Transverse colon (tissue), 4 donors: ENCODE measurements at regions not wholly inside any gene's neighbourhood (a gene's known extent, or its start where the extent isn't known, plus 50 kb on each side); places are given as distances from the start of the nearest gene placed in this dataset.

Experiments used
- DNase-seq: peaks from one replicate; pipeline ENCODE4 v3.0.0-alpha.2; 2019
- H3K27ac ChIP-seq, 4 donors: fragments of 200-600 bp; sonication (generic); 2 replicates each; pipeline ENCODE4 v1.5.1; 2016 to 2018; ENCODE audit warnings: inconsistent platforms in 4 of 4
- H3K27me3 ChIP-seq: fragments of 200-600 bp; sonication (generic); 2 replicates; pipeline ENCODE4 v1.5.1; 2017; ENCODE audit warnings: inconsistent platforms
- H3K36me3 ChIP-seq, 4 donors: fragments of 200-600 bp; sonication (generic); 2 replicates each; pipeline ENCODE4 v1.5.1; 2017 to 2019; ENCODE audit warnings: inconsistent platforms in 4 of 4
- H3K4me1 ChIP-seq, 4 donors: fragments of 200-600 bp; sonication (generic); 2 replicates each; pipeline ENCODE4 v1.5.1; 2017 to 2020; ENCODE audit warnings: inconsistent platforms in 4 of 4
- H3K4me3 ChIP-seq, 4 donors: fragments of 200-600 bp; sonication (generic); 1 replicate in 1 of 4; 2 replicates in 3 of 4; pipeline versions ENCODE4 v1.5.1 to v1.6.1; 2017 to 2019; ENCODE audit warnings: inconsistent platforms in 4 of 4
- H3K9me3 ChIP-seq, 2 donors: fragments of 200-600 bp; sonication (generic); 2 replicates each; pipeline ENCODE4 v1.5.1; 2017 to 2019; ENCODE audit warnings: inconsistent platforms in 2 of 2
- EP300 ChIP-seq: sonication (generic); formaldehyde crosslinking; IDR thresholded peaks from one replicate; pipeline ENCODE4 v1.6.1; 2017; ENCODE audit warnings: antibody characterized with exemption, low read depth
- POLR2A ChIP-seq: fragments of 450-650 bp; IDR thresholded peaks from one replicate; pipeline ENCODE4 v1.6.1; 2016; ENCODE audit warnings: antibody characterized with exemption, mild to moderate bottlenecking, moderate library complexity
- POLR2AphosphoS5 ChIP-seq, 3 donors: sonication (generic); formaldehyde crosslinking; IDR thresholded peaks; one replicate each; pipeline ENCODE4 v1.6.1; 2016; ENCODE audit warnings: antibody characterized with exemption in 3 of 3
- WGBS, 2 donors: methylation state at CpG; one replicate each; pipeline ENCODE4 v1.1.5; 2018; ENCODE audit warnings: low coverage in 1 of 2; 5-methylcytosine and 5-hydroxymethylcytosine counted together
- in situ Hi-C, 4 donors: fragments of 200-750 bp; cut with MboI; loops; one replicate each; pipeline versions ENCODE4 v1.15.0 to v1.15.1; 2017; ENCODE audit warnings: low sequenced_read_pairs in 3 of 4, low pct_ligation_motif_present in 1 of 4, low pct_unique_long_range_greater_than_20kb in 1 of 4
- intact Hi-C: fragments of 100-400 bp; cut with DNase I; formaldehyde crosslinking; loops from one replicate; pipeline ENCODE4 v1.15.1; 2023; ENCODE audit warnings: low total_unique reads
- TF ChIP-seq, protein P1 (sequence below), 5 experiments: fragments of 200-600 bp in 3 of 5; fragments of 450-650 bp in 2 of 5; sonication (generic) in 3 of 5; IDR thresholded peaks; 1 replicate in 2 of 5; 2 replicates in 3 of 5; pipeline ENCODE4 v1.5.1; 2016 to 2017; ENCODE audit warnings: antibody characterized with exemption in 5 of 5, inconsistent platforms in 3 of 5, mild to moderate bottlenecking in 2 of 5, moderate library complexity in 1 of 5

- Histone ChIP-seq H3K4me1 (no peaks in the 10 kb centered on the region), H3K27ac (no peak overlapping the region), H3K36me3 (no peaks in the 10 kb centered on the region), H3K9me3 (no peaks in the 10 kb centered on the region), H3K27me3 (no peaks in the 10 kb centered on the region), H3K4me3 (no peak overlapping the region)
- in situ Hi-C loops: no loop called here
- intact Hi-C loops: no loop called here
- TF ChIP-seq, protein P1, sequence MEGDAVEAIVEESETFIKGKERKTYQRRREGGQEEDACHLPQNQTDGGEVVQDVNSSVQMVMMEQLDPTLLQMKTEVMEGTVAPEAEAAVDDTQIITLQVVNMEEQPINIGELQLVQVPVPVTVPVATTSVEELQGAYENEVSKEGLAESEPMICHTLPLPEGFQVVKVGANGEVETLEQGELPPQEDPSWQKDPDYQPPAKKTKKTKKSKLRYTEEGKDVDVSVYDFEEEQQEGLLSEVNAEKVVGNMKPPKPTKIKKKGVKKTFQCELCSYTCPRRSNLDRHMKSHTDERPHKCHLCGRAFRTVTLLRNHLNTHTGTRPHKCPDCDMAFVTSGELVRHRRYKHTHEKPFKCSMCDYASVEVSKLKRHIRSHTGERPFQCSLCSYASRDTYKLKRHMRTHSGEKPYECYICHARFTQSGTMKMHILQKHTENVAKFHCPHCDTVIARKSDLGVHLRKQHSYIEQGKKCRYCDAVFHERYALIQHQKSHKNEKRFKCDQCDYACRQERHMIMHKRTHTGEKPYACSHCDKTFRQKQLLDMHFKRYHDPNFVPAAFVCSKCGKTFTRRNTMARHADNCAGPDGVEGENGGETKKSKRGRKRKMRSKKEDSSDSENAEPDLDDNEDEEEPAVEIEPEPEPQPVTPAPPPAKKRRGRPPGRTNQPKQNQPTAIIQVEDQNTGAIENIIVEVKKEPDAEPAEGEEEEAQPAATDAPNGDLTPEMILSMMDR (IDR thresholded peaks at IDR 0.05): no peak
- TF ChIP-seq EP300 (no peak), POLR2A (no peak), POLR2AphosphoS5 (IDR thresholded peaks at IDR 0.05) (no peak)
- 52% methylated on average over 1 of the region's 1 CpG; no CpG with 5 or more reads in 1 of the 2 donors for WGBS, 2 donors
- DNase-seq: no peak
Measured at GRCh38 chr6:92050216-92050615, 1369.1 kb downstream of the EPHA7 start.

DNA sequence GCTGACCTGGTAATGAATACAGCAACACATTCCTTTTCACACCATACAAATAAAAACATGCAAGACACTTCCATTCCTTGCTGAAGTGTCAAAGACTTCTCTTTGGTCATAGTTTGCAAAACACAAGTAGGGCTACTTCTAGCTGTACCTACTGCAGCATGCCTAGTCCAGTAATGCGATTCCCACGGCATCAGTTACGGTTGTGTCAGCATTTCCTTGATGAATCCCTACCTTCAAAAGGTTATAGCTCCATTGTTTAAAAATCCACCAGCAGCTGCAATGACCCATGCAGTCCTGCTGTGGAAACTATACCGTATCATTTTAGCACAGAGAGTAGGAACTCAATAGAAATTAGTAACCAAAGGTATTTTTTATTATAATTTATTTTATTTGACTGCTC, 1371.5 kb downstream of the EPHA7 start:
- no peak overlapping the region for H3K27ac ChIP-seq
- no peaks in the 10 kb centered on the region for H3K36me3 ChIP-seq
- H3K4me3 ChIP-seq: no peak overlapping the region
- no peak for TF ChIP-seq POLR2AphosphoS5 (IDR thresholded peaks at IDR 0.05)
- no peak for TF ChIP-seq EP300
- no peak for TF ChIP-seq POLR2A
- TF ChIP-seq, protein P1 (IDR thresholded peaks at IDR 0.05): no peak
- no peak for DNase-seq
- intact Hi-C loops (no loop called here), in situ Hi-C loops (no loop called here)
- no peaks in the 10 kb centered on the region for H3K4me1 ChIP-seq
- no peaks in the 10 kb centered on the region for H3K9me3 ChIP-seq
- H3K27me3 ChIP-seq: no peaks in the 10 kb centered on the region
- 71 to 83% methylated on average over 4 of the region's 4 CpGs for WGBS, 2 donors

DNA sequence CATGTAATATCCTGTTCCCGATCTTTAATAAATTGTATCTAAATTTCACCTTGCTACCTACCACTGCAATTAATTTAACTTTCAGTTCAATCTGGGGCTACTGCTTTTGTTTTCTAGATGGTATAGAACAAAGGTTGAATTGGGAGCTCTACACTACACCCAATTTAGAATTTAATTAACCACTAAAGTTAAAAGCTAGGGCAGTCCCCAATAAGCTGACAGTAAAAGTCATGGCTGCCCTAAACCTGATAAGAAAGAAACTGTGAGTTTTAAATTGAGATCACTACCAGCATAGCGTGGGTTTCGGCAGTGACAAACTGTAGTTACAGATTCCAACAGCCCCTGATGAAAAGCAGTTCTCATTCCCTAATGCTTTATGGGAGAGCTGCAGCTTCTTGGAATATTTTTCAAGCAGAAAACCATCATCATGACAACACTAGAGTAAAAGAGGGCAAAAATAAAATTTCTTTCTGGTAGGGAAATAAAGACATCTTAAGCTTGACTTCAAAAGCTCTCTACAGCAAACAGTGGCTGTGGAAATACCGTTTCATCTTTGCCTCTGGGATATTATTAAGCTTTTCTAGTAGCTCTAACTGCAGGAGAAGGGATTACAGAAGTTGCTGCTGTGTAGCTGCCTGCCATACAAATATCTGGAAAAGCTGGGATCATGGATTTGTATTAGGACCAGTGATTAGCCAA, 1372.1 kb downstream of the EPHA7 start:
- Histone ChIP-seq H3K27me3 (no peaks in the 10 kb centered on the region), H3K36me3 (no peaks in the 10 kb centered on the region), H3K4me1 (no peaks in the 10 kb centered on the region), H3K27ac (no peak overlapping the region), H3K4me3 (no peak overlapping the region), H3K9me3 (no peaks in the 10 kb centered on the region)
- no peak for TF ChIP-seq POLR2AphosphoS5 (IDR thresholded peaks at IDR 0.05)
- TF ChIP-seq, protein P1 (IDR thresholded peaks at IDR 0.05): no peak
- no peak for TF ChIP-seq POLR2A
- no peak for TF ChIP-seq EP300
- DNase-seq: no peak
- 59 to 67% methylated on average over 4 of the region's 4 CpGs for WGBS, 2 donors
- intact Hi-C loops: no loop called here
- in situ Hi-C loops: no loop called here

GRCh38 chr6:92044312-92044711, 1375.0 kb downstream of the EPHA7 start:
- Histone ChIP-seq H3K9me3 (no peaks in the 10 kb centered on the region), H3K27me3 (no peaks in the 10 kb centered on the region), H3K36me3 (no peaks in the 10 kb centered on the region), H3K27ac (no peak overlapping the region), H3K4me1 (no peaks in the 10 kb centered on the region), H3K4me3 (no peak overlapping the region)
- TF ChIP-seq, protein P1 (IDR thresholded peaks at IDR 0.05): no peak
- TF ChIP-seq POLR2AphosphoS5 (IDR thresholded peaks at IDR 0.05) (no peak), POLR2A (no peak), EP300 (no peak)
- in situ Hi-C loops: no loop called here
- intact Hi-C loops: no loop called here
- no peak for DNase-seq
